H1 (cell line): ENCODE measurements at regions not wholly inside any gene's neighbourhood (a gene's known extent, or its start where the extent isn't known, plus 50 kb on each side); places are given as distances from the start of the nearest gene placed in this dataset.

Source experiments
- CTCF ChIP-seq, 3 experiments: IDR thresholded peaks; 1 replicate in 2 of 3; 2 replicates in 1 of 3; pipeline versions ENCODE4 v1.5.1 to v1.6.1; 2011; ENCODE audit warnings: low read length in 3 of 3, mild to moderate bottlenecking in 3 of 3, inconsistent platforms in 2 of 3, low read depth in 1 of 3, moderate library complexity in 1 of 3; ENCODE audit not compliant: insufficient read depth in 1 of 3; ENCODE audit errors: control extremely low read depth in 1 of 3
- SP2 ChIP-seq: IDR thresholded peaks from 2 replicates; pipeline ENCODE4 v1.6.1; 2012; ENCODE audit warnings: mild to moderate bottlenecking, low read length, inconsistent platforms

- TF ChIP-seq CTCF (IDR thresholded peaks at IDR 0.05; ENCODE audit: control extremely low read depth in 1 of 3, insufficient read depth in 1 of 3, low read depth in 1 of 3, low read length in 3 of 3) (no peak), SP2 (no peak)
Observed at GRCh38 chr1:199197695-199198094, 558.9 kb downstream of the PTPRC start.
